ENCODE measurements at regions not wholly inside any gene's neighbourhood (a gene's known extent, or its start where the extent isn't known, plus 50 kb on each side); places are given as distances from the start of the nearest gene placed in this dataset.
"Not testable (repeated sequence)": the region's sequence is repeated elsewhere in the genome, so short reads cannot be mapped to it uniquely, and the experiment has no call there.

GRCh38 chrX:122092360-122092759 lies 1045.0 kb downstream of the GLUD2 start:
- DNase-seq = no peak

- no peak for DNase-seq
Measured at GRCh38 chrX:122092978-122093377, 1045.6 kb downstream of the GLUD2 start.

- no peak for DNase-seq
Measured at GRCh38 chrX:122094611-122095010, 1047.2 kb downstream of the GLUD2 start.

- DNase-seq = no peak
Measured at GRCh38 chrX:122113376-122113775, 1066.0 kb downstream of the GLUD2 start.

- DNase-seq = no peak
Measured at GRCh38 chrX:122113896-122114295, 1066.5 kb downstream of the GLUD2 start.

GRCh38 chrX:122115604-122116003 lies 1068.2 kb downstream of the GLUD2 start:
- no peak for DNase-seq

GRCh38 chrX:122119361-122119760 lies 1064.7 kb upstream of the GRIA3 start:
- no peak for DNase-seq

- no peak for DNase-seq
Measured at GRCh38 chrX:122122274-122122673, 1061.8 kb upstream of the GRIA3 start.

GRCh38 chrX:122133478-122133877 lies 1050.6 kb upstream of the GRIA3 start:
- no peak for DNase-seq

GRCh38 chrX:122134291-122134690 lies 1049.8 kb upstream of the GRIA3 start:
- DNase-seq = no peak

- no peak for DNase-seq
Measured at GRCh38 chrX:122135070-122135469, 1049.0 kb upstream of the GRIA3 start.

- DNase-seq = not testable (repeated sequence)
Measured at GRCh38 chrX:122140219-122140618, 1043.9 kb upstream of the GRIA3 start.

- DNase-seq = no peak
Measured at GRCh38 chrX:122154019-122154418, 1030.1 kb upstream of the GRIA3 start.

- no peak for DNase-seq
Measured at GRCh38 chrX:122168241-122168640, 1015.8 kb upstream of the GRIA3 start.

- no peak for DNase-seq
Measured at GRCh38 chrX:122184791-122185190, 999.3 kb upstream of the GRIA3 start.

GRCh38 chrX:122187069-122187713 lies 996.9 kb upstream of the GRIA3 start:
- no peak for DNase-seq

- no peak for DNase-seq
Measured at GRCh38 chrX:122188751-122189150, 995.3 kb upstream of the GRIA3 start.

GRCh38 chrX:122196343-122196742 lies 987.7 kb upstream of the GRIA3 start:
- DNase-seq = no peak

- DNase-seq = no peak
Measured at GRCh38 chrX:122203399-122203798, 980.7 kb upstream of the GRIA3 start.

- DNase-seq = no peak
Measured at GRCh38 chrX:122218666-122219065, 965.4 kb upstream of the GRIA3 start.

GRCh38 chrX:122219226-122219625 lies 964.9 kb upstream of the GRIA3 start:
- DNase-seq = no peak

- DNase-seq = no peak
Measured at GRCh38 chrX:122219735-122220134, 964.3 kb upstream of the GRIA3 start.

- no peak for DNase-seq
Measured at GRCh38 chrX:122220644-122221373, 963.3 kb upstream of the GRIA3 start.

GRCh38 chrX:122221810-122222209 lies 962.3 kb upstream of the GRIA3 start:
- DNase-seq = not testable (repeated sequence)

- DNase-seq = not testable (repeated sequence)
Measured at GRCh38 chrX:122224137-122224536, 959.9 kb upstream of the GRIA3 start.
